GM21423 (cell line): ENCODE measurements at regions not wholly inside any gene's neighbourhood (a gene's known extent, or its start where the extent isn't known, plus 50 kb on each side); places are given as distances from the start of the nearest gene placed in this dataset.

Source experiments
- ATAC-seq: cut with Tn5 transposase; IDR thresholded peaks from one replicate; pipeline ENCODE4 v1.9.1; 2021; ENCODE audit warnings: mild to moderate bottlenecking, moderate library complexity; ENCODE audit not compliant: unreplicated experiment

GRCh38 chr12:123100882-123101281 is 50.0 kb downstream of the PITPNM2 start:
- no peak for ATAC-seq

- ATAC-seq = no peak
Observed at GRCh38 chr12:123100450-123100849, 50.4 kb downstream of the PITPNM2 start.

- no peak for ATAC-seq
Observed at GRCh38 chr12:123099560-123100192, 51.2 kb downstream of the PITPNM2 start.

GRCh38 chr12:123098780-123099179 is 52.1 kb downstream of the PITPNM2 start:
- ATAC-seq = no peak

GRCh38 chr12:123097561-123098084 is 53.3 kb downstream of the PITPNM2 start:
- no peak for ATAC-seq

- ATAC-seq = no peak
Observed at GRCh38 chr12:123096741-123097140, 54.1 kb downstream of the PITPNM2 start.

- ATAC-seq = no peak
Observed at GRCh38 chr12:123096182-123096581, 54.7 kb downstream of the PITPNM2 start.

- no peak for ATAC-seq
Observed at GRCh38 chr12:123095078-123095881, 55.6 kb downstream of the PITPNM2 start.

GRCh38 chr12:123094349-123095077 is 56.4 kb downstream of the PITPNM2 start:
- no peak for ATAC-seq

- ATAC-seq = no peak
Observed at GRCh38 chr12:123092866-123093265, 58.0 kb downstream of the PITPNM2 start.

- no peak for ATAC-seq
Observed at GRCh38 chr12:123091230-123092150, 59.4 kb downstream of the PITPNM2 start.

GRCh38 chr12:123089631-123090353 is 61.1 kb downstream of the PITPNM2 start:
- ATAC-seq = no peak

GRCh38 chr12:123089140-123089539 is 61.8 kb downstream of the PITPNM2 start:
- ATAC-seq = no peak

- no peak for ATAC-seq
Observed at GRCh38 chr12:123085730-123086487, 65.0 kb downstream of the PITPNM2 start.

- ATAC-seq = no peak
Observed at GRCh38 chr12:123085066-123085465, 65.8 kb downstream of the PITPNM2 start.

- peak; percentile 43 for ATAC-seq
Observed at GRCh38 chr12:123083661-123084571, 67.0 kb downstream of the PITPNM2 start.

- ATAC-seq = no peak
Observed at GRCh38 chr12:123080634-123081033, 70.3 kb downstream of the PITPNM2 start.

GRCh38 chr12:123078531-123079155 is 72.2 kb downstream of the PITPNM2 start:
- ATAC-seq = no peak
